ENCODE measurements at regions not wholly inside any gene's neighbourhood (a gene's known extent, or its start where the extent isn't known, plus 50 kb on each side); places are given as distances from the start of the nearest gene placed in this dataset.

DNA sequence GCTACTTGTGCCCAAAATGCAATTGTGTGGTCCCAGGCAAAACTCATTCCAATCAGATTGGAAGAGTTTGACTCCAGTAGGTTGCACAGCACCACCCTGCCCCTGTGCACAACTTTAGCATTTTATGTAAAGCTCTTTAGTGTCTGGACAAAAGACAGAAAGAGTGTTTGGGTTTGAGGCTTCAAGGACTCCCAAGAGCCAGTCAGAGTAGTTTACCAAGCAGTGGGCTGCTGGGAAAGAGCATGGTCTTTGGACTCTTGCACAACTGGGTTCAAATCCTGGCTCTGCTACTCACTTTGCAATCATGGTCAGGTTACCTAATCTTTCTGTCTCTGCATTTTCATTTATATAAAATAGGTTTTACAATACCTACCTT, 75.8 kb upstream of the UMPS start:
- no peak for TF ChIP-seq FOXA1 (IDR thresholded peaks at IDR 0.05)
- TF ChIP-seq FOXA1 (CRISPR knock-in tag; IDR thresholded peaks at IDR 0.05), result peak; percentile 52
- TF ChIP-seq NAIF1 (CRISPR knock-in tag; IDR thresholded peaks at IDR 0.05; ENCODE audit: borderline replicate concordance), result no peak
- no peak for TF ChIP-seq NFE2 (CRISPR knock-in tag; IDR thresholded peaks at IDR 0.05)
- no peak for TF ChIP-seq SRSF1 (optimal IDR thresholded peaks at IDR 0.05; ENCODE audit: low read depth, low read length)
- TF ChIP-seq RBM39 (IDR thresholded peaks at IDR 0.05; ENCODE audit: low read depth, low read length, poor library complexity, severe bottlenecking), result no peak
- TF ChIP-seq RNF2 (conservative IDR thresholded peaks at IDR 0.05; ENCODE audit: low read depth), result no peak
- TF ChIP-seq NFKB2 (CRISPR knock-in tag; IDR thresholded peaks at IDR 0.05; ENCODE audit: borderline replicate concordance), result no peak
- TF ChIP-seq HCFC1 (IDR thresholded peaks at IDR 0.05; ENCODE audit: low read depth, low read length), result no peak

Data from HepG2 (cell line).